ENCODE measurements at regions not wholly inside any gene's neighbourhood (a gene's known extent, or its start where the extent isn't known, plus 50 kb on each side); places are given as distances from the start of the nearest gene placed in this dataset.

- TF ChIP-seq POLR2A (IDR thresholded peaks at IDR 0.05; ENCODE audit: low read depth, low read length), result no peak
- TF ChIP-seq TAF1 (IDR thresholded peaks at IDR 0.05; ENCODE audit: borderline replicate concordance, low read depth, low read length), result no peak
Observed at GRCh38 chr15:25060996-25061620, 106.3 kb downstream of the SNRPN start.
